ENCODE measurements at regions not wholly inside any gene's neighbourhood (a gene's known extent, or its start where the extent isn't known, plus 50 kb on each side); places are given as distances from the start of the nearest gene placed in this dataset.

DNA sequence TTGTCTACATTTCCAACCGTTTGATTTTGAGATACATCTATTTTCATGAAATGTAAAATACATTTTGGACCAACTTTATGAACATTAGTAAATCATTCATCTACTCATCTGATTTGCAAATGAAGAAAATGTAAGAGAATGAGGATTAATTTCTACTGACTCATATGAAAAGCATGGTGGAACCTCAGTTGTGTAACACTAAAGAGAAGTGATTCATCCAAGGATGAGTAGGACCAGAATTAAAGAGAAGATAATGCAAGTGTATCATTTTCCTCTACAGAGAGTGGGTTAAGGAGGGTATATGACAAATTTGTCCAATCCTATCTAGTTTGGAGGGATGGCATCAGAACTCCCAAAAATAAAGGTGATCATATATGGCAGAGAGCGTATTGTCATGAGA is 1967.6 kb downstream of the MRPL39 start:
- Mint-ChIP-seq H3K4me1 (ENCODE audit: low read depth, unreplicated experiment) (no peaks in the 10 kb centered on the region), H3K27ac (ENCODE audit: unreplicated experiment) (no peak overlapping the region), H3K9me3 (ENCODE audit: unreplicated experiment) (no peaks in the 10 kb centered on the region), H3K36me3 (ENCODE audit: low read depth, unreplicated experiment) (no peaks in the 10 kb centered on the region), H3K27me3 (ENCODE audit: low read depth, unreplicated experiment) (no peaks in the 10 kb centered on the region), H3K4me3 (ENCODE audit: unreplicated experiment) (no peak overlapping the region)
- H3K36me3 ChIP-seq (ENCODE audit: insufficient read depth, low read length), result no peaks in the 10 kb centered on the region
- TF ChIP-seq, protein P1, sequence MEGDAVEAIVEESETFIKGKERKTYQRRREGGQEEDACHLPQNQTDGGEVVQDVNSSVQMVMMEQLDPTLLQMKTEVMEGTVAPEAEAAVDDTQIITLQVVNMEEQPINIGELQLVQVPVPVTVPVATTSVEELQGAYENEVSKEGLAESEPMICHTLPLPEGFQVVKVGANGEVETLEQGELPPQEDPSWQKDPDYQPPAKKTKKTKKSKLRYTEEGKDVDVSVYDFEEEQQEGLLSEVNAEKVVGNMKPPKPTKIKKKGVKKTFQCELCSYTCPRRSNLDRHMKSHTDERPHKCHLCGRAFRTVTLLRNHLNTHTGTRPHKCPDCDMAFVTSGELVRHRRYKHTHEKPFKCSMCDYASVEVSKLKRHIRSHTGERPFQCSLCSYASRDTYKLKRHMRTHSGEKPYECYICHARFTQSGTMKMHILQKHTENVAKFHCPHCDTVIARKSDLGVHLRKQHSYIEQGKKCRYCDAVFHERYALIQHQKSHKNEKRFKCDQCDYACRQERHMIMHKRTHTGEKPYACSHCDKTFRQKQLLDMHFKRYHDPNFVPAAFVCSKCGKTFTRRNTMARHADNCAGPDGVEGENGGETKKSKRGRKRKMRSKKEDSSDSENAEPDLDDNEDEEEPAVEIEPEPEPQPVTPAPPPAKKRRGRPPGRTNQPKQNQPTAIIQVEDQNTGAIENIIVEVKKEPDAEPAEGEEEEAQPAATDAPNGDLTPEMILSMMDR (IDR thresholded peaks at IDR 0.05; ENCODE audit: insufficient read depth, low read depth, low read length), result no peak
- no peak for TF ChIP-seq EZH2 (IDR thresholded peaks at IDR 0.05; ENCODE audit: insufficient read depth, low read length)
- H3K4me3 ChIP-seq (ENCODE audit: insufficient read depth, low read depth, low read length), result no peak overlapping the region
- peaks cover 2% of the 10 kb centered on the region for H3K9me3 ChIP-seq (ENCODE audit: insufficient read depth, low read depth, low read length)
- DNase-seq (ENCODE audit: low read depth) (no peak), FAIRE-seq (no peak)
- H3K4me2 ChIP-seq (ENCODE audit: low read length), result no peak overlapping the region
- no peaks in the 10 kb centered on the region for H4K20me1 ChIP-seq (ENCODE audit: insufficient read depth, low read length)
- H3K27me3 ChIP-seq (ENCODE audit: insufficient read depth, low read length), result no peaks in the 10 kb centered on the region
- no peaks in the 10 kb centered on the region for H3K79me2 ChIP-seq (ENCODE audit: insufficient read depth, low read length)
- H3K4me1 ChIP-seq (ENCODE audit: insufficient read depth, low read length), result no peaks in the 10 kb centered on the region
- no peak overlapping the region for H3K9ac ChIP-seq (ENCODE audit: low read length)
- H2AFZ ChIP-seq (ENCODE audit: low read depth, low read length), result no peak overlapping the region
- H3K27ac ChIP-seq (ENCODE audit: low read depth, low read length), result no peak overlapping the region

DNA sequence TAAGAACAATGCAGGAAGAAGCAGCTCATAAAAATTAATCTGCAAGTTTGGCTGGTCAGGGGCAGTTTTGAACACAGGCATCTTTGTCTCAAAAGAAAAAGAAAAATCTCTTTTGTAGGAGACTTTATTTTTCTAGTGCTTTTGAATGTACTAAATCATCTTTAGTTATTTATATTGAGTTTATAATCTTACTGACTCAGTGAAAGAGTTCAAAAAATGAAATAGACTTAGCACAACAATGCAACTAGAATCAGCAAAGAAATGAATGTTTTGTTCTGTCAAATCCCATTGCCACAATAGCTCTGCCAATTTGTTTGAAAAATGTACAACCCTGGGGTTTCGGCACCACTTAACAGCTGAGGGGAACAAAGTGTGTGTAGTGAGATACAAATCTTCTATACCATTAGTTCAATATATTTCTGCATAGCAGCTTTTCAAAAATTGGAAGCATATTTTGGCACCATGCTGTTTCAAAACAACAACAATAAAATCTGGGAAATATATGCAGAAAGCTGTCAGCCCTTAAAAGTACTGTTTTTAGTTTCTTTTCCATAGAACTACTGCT is 1969.1 kb downstream of the MRPL39 start:
- Mint-ChIP-seq H3K9me3 (ENCODE audit: unreplicated experiment) (no peaks in the 10 kb centered on the region), H3K27me3 (ENCODE audit: low read depth, unreplicated experiment) (no peaks in the 10 kb centered on the region), H3K4me3 (ENCODE audit: unreplicated experiment) (no peak overlapping the region), H3K36me3 (ENCODE audit: low read depth, unreplicated experiment) (no peaks in the 10 kb centered on the region), H3K4me1 (ENCODE audit: low read depth, unreplicated experiment) (no peaks in the 10 kb centered on the region), H3K27ac (ENCODE audit: unreplicated experiment) (no peak overlapping the region)
- Histone ChIP-seq H4K20me1 (ENCODE audit: insufficient read depth, low read length) (no peaks in the 10 kb centered on the region), H3K9ac (ENCODE audit: low read length) (no peak overlapping the region), H3K4me3 (ENCODE audit: insufficient read depth, low read depth, low read length) (no peak overlapping the region), H2AFZ (ENCODE audit: low read depth, low read length) (no peak overlapping the region), H3K27me3 (ENCODE audit: insufficient read depth, low read length) (no peaks in the 10 kb centered on the region), H3K9me3 (ENCODE audit: insufficient read depth, low read depth, low read length) (peaks cover 2% of the 10 kb centered on the region), H3K79me2 (ENCODE audit: insufficient read depth, low read length) (no peaks in the 10 kb centered on the region), H3K4me1 (ENCODE audit: insufficient read depth, low read length) (no peaks in the 10 kb centered on the region), H3K27ac (ENCODE audit: low read depth, low read length) (no peak overlapping the region), H3K36me3 (ENCODE audit: insufficient read depth, low read length) (no peaks in the 10 kb centered on the region), H3K4me2 (ENCODE audit: low read length) (no peak overlapping the region)
- TF ChIP-seq EZH2 (IDR thresholded peaks at IDR 0.05; ENCODE audit: insufficient read depth, low read length), result no peak
- TF ChIP-seq, protein P1 (IDR thresholded peaks at IDR 0.05; ENCODE audit: insufficient read depth, low read depth, low read length), result no peak
- DNase-seq (ENCODE audit: low read depth) (no peak), FAIRE-seq (no peak)

DNA sequence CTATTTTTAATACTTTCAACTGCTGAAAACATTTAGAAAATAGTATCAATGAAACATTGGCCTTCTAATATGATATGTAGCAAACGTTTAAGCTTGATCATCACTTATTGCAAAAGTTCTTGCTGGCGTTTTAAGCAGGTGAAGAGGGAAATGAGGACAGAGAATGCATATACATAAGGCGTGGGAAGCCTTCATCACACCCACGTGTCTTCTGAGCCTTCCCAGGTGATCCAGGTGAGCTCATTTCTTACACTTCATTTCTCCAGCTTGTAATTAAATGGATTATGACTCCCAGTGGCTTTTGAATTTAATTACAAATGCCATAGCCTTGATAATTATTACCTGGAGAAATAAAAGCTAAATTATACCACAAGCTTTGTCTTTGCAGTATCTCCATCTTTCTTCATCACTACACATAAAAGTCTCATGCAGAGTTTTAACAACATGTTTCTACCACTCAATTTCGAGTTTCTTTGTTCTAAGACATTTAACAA is 1973.8 kb downstream of the MRPL39 start:
- Histone ChIP-seq H4K20me1 (ENCODE audit: insufficient read depth, low read length) (no peaks in the 10 kb centered on the region), H3K27me3 (ENCODE audit: insufficient read depth, low read length) (no peaks in the 10 kb centered on the region), H3K9ac (ENCODE audit: low read length) (no peak overlapping the region), H3K9me3 (ENCODE audit: insufficient read depth, low read depth, low read length) (peaks cover 2% of the 10 kb centered on the region), H3K4me2 (ENCODE audit: low read length) (no peak overlapping the region), H3K79me2 (ENCODE audit: insufficient read depth, low read length) (no peaks in the 10 kb centered on the region), H3K4me1 (ENCODE audit: insufficient read depth, low read length) (no peaks in the 10 kb centered on the region), H2AFZ (ENCODE audit: low read depth, low read length) (no peak overlapping the region), H3K36me3 (ENCODE audit: insufficient read depth, low read length) (no peaks in the 10 kb centered on the region), H3K27ac (ENCODE audit: low read depth, low read length) (no peak overlapping the region), H3K4me3 (ENCODE audit: insufficient read depth, low read depth, low read length) (no peak overlapping the region)
- H3K27me3 Mint-ChIP-seq (ENCODE audit: low read depth, unreplicated experiment), result no peaks in the 10 kb centered on the region
- no peak for FAIRE-seq
- no peaks in the 10 kb centered on the region for H3K36me3 Mint-ChIP-seq (ENCODE audit: low read depth, unreplicated experiment)
- no peaks in the 10 kb centered on the region for H3K9me3 Mint-ChIP-seq (ENCODE audit: unreplicated experiment)
- no peak overlapping the region for H3K27ac Mint-ChIP-seq (ENCODE audit: unreplicated experiment)
- H3K4me1 Mint-ChIP-seq (ENCODE audit: low read depth, unreplicated experiment), result no peaks in the 10 kb centered on the region
- no peak for TF ChIP-seq EZH2 (IDR thresholded peaks at IDR 0.05; ENCODE audit: insufficient read depth, low read length)
- TF ChIP-seq, protein P1 (IDR thresholded peaks at IDR 0.05; ENCODE audit: insufficient read depth, low read depth, low read length), result no peak
- H3K4me3 Mint-ChIP-seq (ENCODE audit: unreplicated experiment), result no peak overlapping the region
- DNase-seq (ENCODE audit: low read depth), result no peak

All from astrocyte (in vitro differentiated cells and primary cell).